ENCODE measurements at regions not wholly inside any gene's neighbourhood (a gene's known extent, or its start where the extent isn't known, plus 50 kb on each side); places are given as distances from the start of the nearest gene placed in this dataset.
"Not testable (repeated sequence)": the region's sequence is repeated elsewhere in the genome, so short reads cannot be mapped to it uniquely, and the experiment has no call there.

DNA sequence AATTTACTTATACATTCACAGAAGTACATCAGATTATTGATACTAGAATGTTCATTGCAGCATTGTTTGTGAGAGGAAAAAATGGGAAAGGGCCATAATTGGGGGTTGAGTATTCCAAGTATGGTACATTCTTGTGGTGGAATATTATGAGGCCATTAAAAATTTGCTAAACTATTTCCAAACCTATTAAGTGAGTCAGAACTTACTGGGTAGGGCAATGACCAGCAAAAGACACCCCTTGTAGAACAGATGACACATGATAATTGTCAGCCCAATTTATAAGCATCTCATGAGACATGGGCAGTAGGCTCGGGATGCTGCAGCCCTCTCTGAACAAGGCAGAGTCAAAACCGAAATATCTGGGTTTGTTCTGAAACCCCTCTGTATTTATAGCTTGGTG, 192.6 kb upstream of the IL12B start:
- ChIA-PET POLR2A (no interaction called here), CTCF (no interaction called here)
- no peaks in the 10 kb centered on the region for H3K9me1 ChIP-seq (replicated peaks; ENCODE audit: control insufficient read depth, extremely low read depth, insufficient read depth, low read length)
- BruUV-seq (replicated peaks) = no TSS peak
- dilution Hi-C loops (cut with MboI; ENCODE audit: extremely low pct_ligation_motif_present, low sequenced_read_pairs) (no loop called here), intact Hi-C loops (cut with micrococcal nuclease) (no loop called here)
- no peak overlapping the region for H2AFZ ChIP-seq (ENCODE audit: low read depth, low read length)
- no peaks in the 10 kb centered on the region for H3K4me1 ChIP-seq (ENCODE audit: control insufficient read depth, extremely low read depth, insufficient read depth, low read length)
- H3K27me3 ChIP-seq (ENCODE audit: control insufficient read depth in 2 of 2, insufficient read depth in 2 of 2, low read length in 2 of 2) = no peaks in the 10 kb centered on the region
- no peak overlapping the region for H3K9ac ChIP-seq (replicated peaks; ENCODE audit: extremely low read depth, insufficient read depth, low read length)
- DNase-seq (ENCODE audit: low read depth, low spot score) (no peak), FAIRE-seq (no peak)
- H3K4me2 ChIP-seq (ENCODE audit: insufficient read depth, low read length) = no peak overlapping the region
- H3K79me2 ChIP-seq (ENCODE audit: control insufficient read depth, insufficient read depth, low read length) = no peaks in the 10 kb centered on the region
- no peak overlapping the region for H3K4me3 ChIP-seq (replicated peaks in 1 of 3; ENCODE audit: insufficient read depth in 1 of 3, low read depth in 1 of 3, low read length in 3 of 3)
- TF ChIP-seq POLR2A (IDR thresholded peaks at IDR 0.05; ENCODE audit: low read depth, low read length) (no peak), FOS (IDR thresholded peaks at IDR 0.05; ENCODE audit: borderline replicate concordance, insufficient read depth, low read length) (no peak), MYC (IDR thresholded peaks at IDR 0.05; ENCODE audit: low read depth, low read length) (no peak)
- TF ChIP-seq, protein P1, sequence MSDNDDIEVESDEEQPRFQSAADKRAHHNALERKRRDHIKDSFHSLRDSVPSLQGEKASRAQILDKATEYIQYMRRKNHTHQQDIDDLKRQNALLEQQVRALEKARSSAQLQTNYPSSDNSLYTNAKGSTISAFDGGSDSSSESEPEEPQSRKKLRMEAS (IDR thresholded peaks at IDR 0.05; ENCODE audit: insufficient read depth, insufficient read length) = no peak
- H4K20me1 ChIP-seq (replicated peaks; ENCODE audit: control insufficient read depth, extremely low read depth, insufficient read depth, low read length) = no peaks in the 10 kb centered on the region
- no peaks in the 10 kb centered on the region for H3K36me3 ChIP-seq (ENCODE audit: control insufficient read depth in 2 of 2, extremely low read depth in 1 of 2, insufficient read depth in 2 of 2, low read length in 2 of 2)
- H3K9me3 ChIP-seq (replicated peaks; ENCODE audit: control insufficient read depth, insufficient read depth, low read length) = no peaks in the 10 kb centered on the region
- H3K27ac ChIP-seq (ENCODE audit: insufficient read depth, low read depth, low read length) = no peak overlapping the region

DNA sequence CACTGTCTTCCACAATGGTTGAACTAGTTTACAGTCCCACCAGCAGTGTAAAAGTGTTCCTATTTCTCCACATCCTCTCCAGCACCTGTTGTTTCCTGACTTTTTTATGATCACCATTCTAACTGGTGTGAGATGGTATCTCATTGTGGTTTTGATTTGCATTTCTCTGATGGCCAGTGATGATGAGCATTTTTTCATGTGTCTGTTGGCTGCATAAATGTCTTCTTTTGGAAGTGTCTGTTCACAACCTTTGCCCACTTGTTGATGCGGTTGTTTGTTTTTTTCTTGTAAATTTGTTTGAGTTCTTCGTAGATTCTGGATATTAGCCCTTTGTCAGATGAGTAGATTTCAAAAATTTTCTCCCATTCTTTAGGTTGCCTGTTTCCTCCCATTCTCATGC, 194.0 kb upstream of the IL12B start:
- H3K9me1 ChIP-seq (replicated peaks; ENCODE audit: control insufficient read depth, extremely low read depth, insufficient read depth, low read length); H2AFZ ChIP-seq (ENCODE audit: low read depth, low read length); POLR2A ChIA-PET; H3K36me3 ChIP-seq (ENCODE audit: control insufficient read depth in 2 of 2, extremely low read depth in 1 of 2, insufficient read depth in 2 of 2, low read length in 2 of 2); H3K27ac ChIP-seq (ENCODE audit: insufficient read depth, low read depth, low read length); H3K27me3 ChIP-seq (ENCODE audit: control insufficient read depth in 2 of 2, insufficient read depth in 2 of 2, low read length in 2 of 2); H4K20me1 ChIP-seq (replicated peaks; ENCODE audit: control insufficient read depth, extremely low read depth, insufficient read depth, low read length); FAIRE-seq; BruUV-seq (replicated peaks); H3K4me3 ChIP-seq (replicated peaks in 1 of 3; ENCODE audit: insufficient read depth in 1 of 3, low read depth in 1 of 3, low read length in 3 of 3); H3K4me1 ChIP-seq (ENCODE audit: control insufficient read depth, extremely low read depth, insufficient read depth, low read length); dilution Hi-C loops (cut with MboI; ENCODE audit: extremely low pct_ligation_motif_present, low sequenced_read_pairs); CTCF ChIA-PET; H3K9ac ChIP-seq (replicated peaks; ENCODE audit: extremely low read depth, insufficient read depth, low read length); H3K4me2 ChIP-seq (ENCODE audit: insufficient read depth, low read length); intact Hi-C loops (cut with micrococcal nuclease); H3K79me2 ChIP-seq (ENCODE audit: control insufficient read depth, insufficient read depth, low read length); H3K9me3 ChIP-seq (replicated peaks; ENCODE audit: control insufficient read depth, insufficient read depth, low read length); DNase-seq (ENCODE audit: low read depth, low spot score): not testable (repeated sequence)
